HEK293 (cell line): ENCODE measurements at regions not wholly inside any gene's neighbourhood (a gene's known extent, or its start where the extent isn't known, plus 50 kb on each side); places are given as distances from the start of the nearest gene placed in this dataset.

Source experiments
- CTCF ChIA-PET: fragments of 350-600 bp; formaldehyde crosslinking; extraction: SDS; loops from one replicate; lab custom pipeline; 2021; ENCODE audit warnings: antibody characterized with exemption; lab: Yijun Ruan, JAX
- POLR2A ChIA-PET: fragments of 300-600 bp; formaldehyde crosslinking; extraction: SDS; loops from one replicate; lab custom pipeline; 2020; ENCODE audit warnings: antibody characterized with exemption, inconsistent platforms; lab: Yijun Ruan, JAX
- H3K27ac ChIP-seq: fragments of 200-500 bp; sonication (Bioruptor generic); 2 replicates; pipeline ENCODE4 v1.5.1; 2014; ENCODE audit warnings: low read depth, low read length, control low read depth, inconsistent platforms; ENCODE audit errors: extremely low read depth
- H3K36me3 ChIP-seq, 2 experiments: fragments of 200-500 bp in 1 of 2; sonication (Bioruptor generic) in 1 of 2; 1 replicate in 1 of 2; 2 replicates in 1 of 2; pipeline ENCODE4 v1.5.1; 2014 to 2017; ENCODE audit warnings: inconsistent platforms in 2 of 2, low read length in 2 of 2; ENCODE audit not compliant: control insufficient read depth in 2 of 2, insufficient read depth in 1 of 2
- H3K4me1 ChIP-seq: fragments of 200-500 bp; sonication (Bioruptor generic); 2 replicates; pipeline ENCODE4 v1.5.1; 2014; ENCODE audit warnings: mild to moderate bottlenecking, low read length, inconsistent platforms; ENCODE audit not compliant: control insufficient read depth, insufficient read depth
- H3K4me3 ChIP-seq: 2 replicates; pipeline ENCODE4 v1.5.1; 2011; ENCODE audit warnings: low read depth, mild to moderate bottlenecking, control low read depth, low read length, moderate library complexity
- H3K9me3 ChIP-seq: fragments of 200-500 bp; sonication (Bioruptor generic); 2 replicates; pipeline ENCODE4 v1.5.1; 2014; ENCODE audit warnings: low read depth, low read length, inconsistent platforms; ENCODE audit not compliant: control insufficient read depth, insufficient read depth
- GLIS1 ChIP-seq: fragments of 450-650 bp; formaldehyde crosslinking; IDR thresholded peaks from 2 replicates; pipeline ENCODE4 v1.5.1; 2016; ENCODE audit warnings: missing biosample characterization, missing genetic modification characterization
- IKZF3 ChIP-seq: fragments of 450-650 bp; IDR thresholded peaks from 2 replicates; pipeline ENCODE4 v1.5.0; 2018; ENCODE audit warnings: missing biosample characterization, mild to moderate bottlenecking, missing genetic modification characterization, moderate library complexity
- INSM2 ChIP-seq: fragments of 450-650 bp; formaldehyde crosslinking; IDR thresholded peaks from 2 replicates; pipeline ENCODE4 v1.5.1; 2016; ENCODE audit warnings: missing biosample characterization, missing genetic modification characterization
- KLF8 ChIP-seq: fragments of 450-650 bp; formaldehyde crosslinking; IDR thresholded peaks from 2 replicates; pipeline ENCODE4 v1.5.1; 2016; ENCODE audit warnings: missing biosample characterization, missing genetic modification characterization
- PRDM6 ChIP-seq: fragments of 450-650 bp; formaldehyde crosslinking; IDR thresholded peaks from 2 replicates; pipeline ENCODE4 v1.5.1; 2017; ENCODE audit warnings: missing biosample characterization, missing genetic modification characterization
- TRIM28 ChIP-seq: IDR thresholded peaks from 2 replicates; pipeline ENCODE4 v1.6.1; 2011; ENCODE audit warnings: low read length, control low read depth, borderline replicate concordance
- WT1 ChIP-seq: fragments of 450-650 bp; formaldehyde crosslinking; IDR thresholded peaks from 2 replicates; pipeline ENCODE4 v1.5.1; 2016; ENCODE audit warnings: missing biosample characterization, missing genetic modification characterization
- ZFHX2 ChIP-seq: fragments of 450-650 bp; formaldehyde crosslinking; conservative IDR thresholded peaks from 2 replicates; pipeline ENCODE4 v1.5.1; 2016; ENCODE audit warnings: missing biosample characterization, missing genetic modification characterization
- ZFP3 ChIP-seq: fragments of 450-650 bp; formaldehyde crosslinking; IDR thresholded peaks from 2 replicates; pipeline ENCODE4 v1.5.1; 2016; ENCODE audit warnings: low read depth, missing biosample characterization, missing genetic modification characterization
- ZFP37 ChIP-seq: fragments of 450-650 bp; formaldehyde crosslinking; IDR thresholded peaks from 2 replicates; pipeline ENCODE4 v1.5.1; 2016; ENCODE audit warnings: missing biosample characterization, missing genetic modification characterization
- ZNF132 ChIP-seq: fragments of 450-650 bp; formaldehyde crosslinking; IDR thresholded peaks from 2 replicates; pipeline ENCODE4 v1.5.1; 2017; ENCODE audit warnings: missing biosample characterization, missing genetic modification characterization, borderline replicate concordance
- ZNF174 ChIP-seq: fragments of 450-650 bp; formaldehyde crosslinking; IDR thresholded peaks from 2 replicates; pipeline ENCODE4 v1.5.0; 2017; ENCODE audit warnings: missing biosample characterization, mild to moderate bottlenecking, missing genetic modification characterization
- ZNF19 ChIP-seq: fragments of 450-650 bp; formaldehyde crosslinking; IDR thresholded peaks from 2 replicates; pipeline ENCODE4; 2016; ENCODE audit warnings: missing biosample characterization, missing genetic modification characterization, low read depth
- ZNF2 ChIP-seq: fragments of 450-650 bp; formaldehyde crosslinking; IDR thresholded peaks from 2 replicates; pipeline ENCODE4 v1.5.1; 2016; ENCODE audit warnings: missing biosample characterization, missing genetic modification characterization
- ZNF24 ChIP-seq: fragments of 450-650 bp; formaldehyde crosslinking; IDR thresholded peaks from 2 replicates; pipeline ENCODE4 v1.5.1; 2016; ENCODE audit warnings: missing biosample characterization, missing genetic modification characterization
- ZNF335 ChIP-seq: fragments of 450-650 bp; formaldehyde crosslinking; conservative IDR thresholded peaks from 2 replicates; pipeline ENCODE4 v1.5.1; 2016; ENCODE audit warnings: missing biosample characterization, missing genetic modification characterization
- ZNF404 ChIP-seq: fragments of 450-650 bp; formaldehyde crosslinking; IDR thresholded peaks from 2 replicates; pipeline ENCODE4 v1.5.1; 2017; ENCODE audit warnings: missing biosample characterization, missing genetic modification characterization
- ZNF518A ChIP-seq: fragments of 450-650 bp; formaldehyde crosslinking; conservative IDR thresholded peaks from 2 replicates; pipeline ENCODE4 v1.5.1; 2016; ENCODE audit warnings: low read depth, missing biosample characterization, missing genetic modification characterization
- ZNF571 ChIP-seq: fragments of 450-650 bp; formaldehyde crosslinking; IDR thresholded peaks from 2 replicates; pipeline ENCODE4 v1.5.0; 2017; ENCODE audit warnings: missing biosample characterization, missing genetic modification characterization
- ZNF596 ChIP-seq: fragments of 450-650 bp; IDR thresholded peaks from 2 replicates; pipeline ENCODE4 v1.5.0; 2018; ENCODE audit warnings: missing biosample characterization, mild to moderate bottlenecking, missing genetic modification characterization, moderate library complexity
- ZNF623 ChIP-seq: fragments of 450-650 bp; formaldehyde crosslinking; IDR thresholded peaks from 2 replicates; pipeline ENCODE4 v1.5.1; 2016; ENCODE audit warnings: missing biosample characterization, missing genetic modification characterization
- ZNF660 ChIP-seq: fragments of 450-650 bp; IDR thresholded peaks from 2 replicates; pipeline ENCODE4 v1.5.1; 2018; ENCODE audit warnings: missing biosample characterization, mild to moderate bottlenecking, missing genetic modification characterization
- ZSCAN18 ChIP-seq: fragments of 450-650 bp; formaldehyde crosslinking; IDR thresholded peaks from 2 replicates; pipeline ENCODE4 v1.5.1; 2016; ENCODE audit warnings: missing biosample characterization, missing genetic modification characterization

DNA sequence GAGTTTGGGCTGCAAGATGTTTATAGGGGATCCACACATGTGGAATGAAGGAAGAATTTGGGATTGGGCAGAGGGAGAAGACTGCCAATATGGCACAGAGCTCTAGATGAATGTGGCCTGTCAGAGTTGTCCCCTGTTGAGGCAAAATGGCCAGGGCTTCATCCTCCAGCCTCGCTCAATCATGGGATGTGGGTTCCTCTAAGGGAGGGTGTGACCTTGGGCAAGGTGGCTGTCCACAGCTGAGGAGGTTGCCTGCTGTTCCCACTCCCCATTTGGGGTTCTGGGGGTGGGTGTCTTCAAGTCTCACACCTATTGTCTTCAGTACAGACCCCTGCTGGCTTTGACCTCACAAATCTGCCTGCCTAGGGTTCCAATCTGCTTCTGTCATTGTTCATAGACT, 121.6 kb upstream of the FAM204A start:
- TF ChIP-seq ZFP37 (tag by site-specific recombination): no peak
- TF ChIP-seq ZNF660 (tag by site-specific recombination): no peak
- no peak for TF ChIP-seq ZNF623
- no peak for TF ChIP-seq WT1 (tag by site-specific recombination)
- TF ChIP-seq KLF8 (tag by site-specific recombination): no peak
- no peak for TF ChIP-seq PRDM6 (tag by site-specific recombination)
- no peak for TF ChIP-seq ZNF132 (tag by site-specific recombination)
- TF ChIP-seq ZNF19: no peak
- TF ChIP-seq ZFP3 (tag by site-specific recombination): no peak
- no peak for TF ChIP-seq TRIM28
- no peak for TF ChIP-seq ZNF174
- no peak for TF ChIP-seq ZNF404 (tag by site-specific recombination)
- TF ChIP-seq INSM2: no peak
- TF ChIP-seq ZNF2: no peak
- TF ChIP-seq IKZF3 (tag by site-specific recombination): no peak
- TF ChIP-seq ZSCAN18: no peak
- no peak for TF ChIP-seq ZFHX2 (tag by site-specific recombination)
- Histone ChIP-seq H3K27ac (no peak overlapping the region), H3K4me3 (no peak overlapping the region), H3K4me1 (0 out of 2 replicates have a peak, but pooled peaks cover 3% of the 10 kb centered on the region), H3K9me3 (no peaks in the 10 kb centered on the region), H3K36me3 (no peaks in the 10 kb centered on the region)
- CTCF ChIA-PET: interaction anchor here (0.7 kb wide), 2 partner anchors 86 to 590 kb away, joined by 3 to 4 read pairs; no protein-coding TSS in a partner anchor
- POLR2A ChIA-PET: no interaction called here

DNA sequence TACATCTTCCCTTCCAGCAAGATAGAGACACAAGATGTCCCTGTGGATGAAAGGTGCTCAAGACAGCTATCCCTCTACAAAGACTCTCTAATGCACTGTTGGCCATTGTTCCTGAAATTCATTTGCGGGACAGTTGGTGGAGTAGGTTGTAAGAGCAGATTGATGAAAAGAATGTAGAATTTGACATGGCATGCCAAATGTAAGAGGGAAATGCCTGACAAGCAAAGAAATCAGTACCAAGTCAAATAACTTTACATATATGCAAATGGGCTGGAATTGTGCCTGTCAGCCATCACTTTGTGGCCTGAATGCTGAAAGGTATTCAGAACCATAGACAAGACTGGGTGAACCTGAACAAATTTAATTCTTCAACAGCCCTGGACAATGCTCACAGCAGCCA, 120.3 kb upstream of the FAM204A start:
- Histone ChIP-seq H3K4me1 (0 out of 2 replicates have a peak, but pooled peaks cover 3% of the 10 kb centered on the region), H3K27ac (no peak overlapping the region), H3K36me3 (no peaks in the 10 kb centered on the region), H3K9me3 (no peaks in the 10 kb centered on the region), H3K4me3 (no peak overlapping the region)
- CTCF ChIA-PET: interaction anchor here (0.6 to 0.7 kb wide), 3 partner anchors 50 to 77 kb away, joined by 3 to 4 read pairs (median 3); no protein-coding TSS in a partner anchor
- TF ChIP-seq ZNF571 (tag by site-specific recombination) (no peak), ZNF24 (tag by site-specific recombination) (no peak), GLIS1 (no peak), ZNF335 (tag by site-specific recombination) (no peak), ZNF518A (tag by site-specific recombination) (no peak), ZNF596 (no peak)
- POLR2A ChIA-PET: no interaction called here
